Esophagus muscularis mucosa (tissue), 4 donors: ENCODE measurements at regions not wholly inside any gene's neighbourhood (a gene's known extent, or its start where the extent isn't known, plus 50 kb on each side); places are given as distances from the start of the nearest gene placed in this dataset.

Source experiments
- CTCF ChIP-seq, 3 experiments: fragments of 200-600 bp in 2 of 3; fragments of 450-650 bp in 1 of 3; sonication (generic) in 2 of 3; IDR thresholded peaks; one replicate each; pipeline ENCODE4 v1.5.1; 2017 to 2019; ENCODE audit warnings: antibody characterized with exemption in 3 of 3, mild to moderate bottlenecking in 2 of 3, moderate library complexity in 1 of 3
- EP300 ChIP-seq: sonication (generic); formaldehyde crosslinking; IDR thresholded peaks from one replicate; pipeline ENCODE4 v1.6.1; 2017; ENCODE audit warnings: antibody characterized with exemption
- POLR2A ChIP-seq: fragments of 450-650 bp; IDR thresholded peaks from one replicate; pipeline ENCODE4 v1.6.1; 2017; ENCODE audit warnings: antibody characterized with exemption, moderate library complexity, mild to moderate bottlenecking, low read depth
- POLR2AphosphoS5 ChIP-seq, 2 donors: sonication (generic); formaldehyde crosslinking; IDR thresholded peaks; one replicate each; pipeline ENCODE4 v1.6.1; 2017; ENCODE audit warnings: antibody characterized with exemption in 2 of 2

- no peak for TF ChIP-seq CTCF (IDR thresholded peaks at IDR 0.05)
- no peak for TF ChIP-seq POLR2AphosphoS5 (IDR thresholded peaks at IDR 0.05)
- TF ChIP-seq EP300 = no peak
- TF ChIP-seq POLR2A = no peak
Measured at GRCh38 chr2:129492548-129492947, 486.9 kb upstream of the RAB6C start.
